ENCODE measurements at regions not wholly inside any gene's neighbourhood (a gene's known extent, or its start where the extent isn't known, plus 50 kb on each side); places are given as distances from the start of the nearest gene placed in this dataset.

GRCh38 chr5:17425385-17426070 is 72.5 kb upstream of the TAF11L2 start:
- TF ChIP-seq, protein P1, sequence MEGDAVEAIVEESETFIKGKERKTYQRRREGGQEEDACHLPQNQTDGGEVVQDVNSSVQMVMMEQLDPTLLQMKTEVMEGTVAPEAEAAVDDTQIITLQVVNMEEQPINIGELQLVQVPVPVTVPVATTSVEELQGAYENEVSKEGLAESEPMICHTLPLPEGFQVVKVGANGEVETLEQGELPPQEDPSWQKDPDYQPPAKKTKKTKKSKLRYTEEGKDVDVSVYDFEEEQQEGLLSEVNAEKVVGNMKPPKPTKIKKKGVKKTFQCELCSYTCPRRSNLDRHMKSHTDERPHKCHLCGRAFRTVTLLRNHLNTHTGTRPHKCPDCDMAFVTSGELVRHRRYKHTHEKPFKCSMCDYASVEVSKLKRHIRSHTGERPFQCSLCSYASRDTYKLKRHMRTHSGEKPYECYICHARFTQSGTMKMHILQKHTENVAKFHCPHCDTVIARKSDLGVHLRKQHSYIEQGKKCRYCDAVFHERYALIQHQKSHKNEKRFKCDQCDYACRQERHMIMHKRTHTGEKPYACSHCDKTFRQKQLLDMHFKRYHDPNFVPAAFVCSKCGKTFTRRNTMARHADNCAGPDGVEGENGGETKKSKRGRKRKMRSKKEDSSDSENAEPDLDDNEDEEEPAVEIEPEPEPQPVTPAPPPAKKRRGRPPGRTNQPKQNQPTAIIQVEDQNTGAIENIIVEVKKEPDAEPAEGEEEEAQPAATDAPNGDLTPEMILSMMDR (conservative IDR thresholded peaks at IDR 0.05; ENCODE audit: low read depth, low read length): no peak
- no peak overlapping the region for H3K4me3 ChIP-seq (ENCODE audit: low read depth, low read length)
- DNase-seq (ENCODE audit: low read depth): no peak

DNA sequence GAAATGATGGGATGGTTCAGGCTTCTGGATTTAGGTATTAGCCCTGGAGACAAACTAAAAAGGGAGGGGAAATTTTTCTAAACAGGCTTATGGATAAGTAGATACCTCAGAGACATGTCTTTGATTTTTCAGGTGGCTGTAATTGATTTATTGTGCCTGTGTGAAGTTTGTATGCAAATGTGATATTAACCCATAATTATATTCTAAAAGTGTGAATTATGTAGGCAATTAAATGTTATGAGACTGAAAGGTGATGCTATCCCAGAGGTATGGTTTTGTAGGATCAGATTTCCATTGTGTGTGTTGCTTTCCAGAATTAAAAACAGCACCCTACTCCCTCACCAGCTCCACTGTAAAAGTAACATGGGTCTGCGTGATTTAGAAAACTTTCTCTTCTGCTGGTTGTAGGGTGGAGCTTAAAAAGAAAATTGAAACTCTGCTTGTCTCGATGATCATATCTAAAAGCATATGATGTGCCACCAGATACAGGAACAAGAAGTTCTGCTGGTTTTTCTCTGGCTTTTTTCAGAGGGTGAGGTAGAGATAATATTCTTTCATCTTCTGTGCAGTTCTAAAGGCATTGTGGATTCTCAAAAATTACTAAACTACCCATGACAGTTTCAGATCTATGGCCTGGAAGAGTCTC is 71.8 kb upstream of the TAF11L2 start:
- TF ChIP-seq, protein P1 (conservative IDR thresholded peaks at IDR 0.05; ENCODE audit: low read depth, low read length): no peak

GRCh38 chr5:17428176-17428800 is 69.7 kb upstream of the TAF11L2 start:
- DNase-seq (ENCODE audit: low read depth): no peak
- TF ChIP-seq, protein P1 (conservative IDR thresholded peaks at IDR 0.05; ENCODE audit: low read depth, low read length): no peak
- no peak overlapping the region for H3K4me3 ChIP-seq (ENCODE audit: low read depth, low read length)

More for the DNA sequence above, 71.8 kb upstream of the TAF11L2 start:
- H3K4me3 ChIP-seq (ENCODE audit: low read depth, low read length): no peak overlapping the region
- DNase-seq (ENCODE audit: low read depth): no peak

DNA sequence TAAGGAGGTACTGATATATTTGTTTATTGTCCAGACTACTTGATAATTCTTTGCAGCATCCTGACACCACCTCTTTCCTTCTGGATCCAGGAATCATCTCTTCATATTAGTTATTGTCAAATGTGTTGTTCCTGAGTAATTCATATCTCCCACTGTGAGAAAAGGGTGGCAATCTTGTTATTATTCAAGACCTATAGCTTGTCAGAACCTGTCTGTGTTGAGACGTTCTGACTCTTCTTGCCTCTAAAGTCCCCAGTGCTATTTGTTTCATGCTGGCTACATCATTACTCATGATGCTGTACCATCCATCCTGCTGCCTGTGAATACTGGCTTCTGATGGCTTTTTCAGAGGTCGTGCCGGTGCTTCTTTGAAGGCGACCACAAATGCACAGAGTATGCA is 68.7 kb upstream of the TAF11L2 start:
- DNase-seq (ENCODE audit: low read depth): no peak
- TF ChIP-seq, protein P1 (conservative IDR thresholded peaks at IDR 0.05; ENCODE audit: low read depth, low read length): no peak
- no peak overlapping the region for H3K4me3 ChIP-seq (ENCODE audit: low read depth, low read length)

DNA sequence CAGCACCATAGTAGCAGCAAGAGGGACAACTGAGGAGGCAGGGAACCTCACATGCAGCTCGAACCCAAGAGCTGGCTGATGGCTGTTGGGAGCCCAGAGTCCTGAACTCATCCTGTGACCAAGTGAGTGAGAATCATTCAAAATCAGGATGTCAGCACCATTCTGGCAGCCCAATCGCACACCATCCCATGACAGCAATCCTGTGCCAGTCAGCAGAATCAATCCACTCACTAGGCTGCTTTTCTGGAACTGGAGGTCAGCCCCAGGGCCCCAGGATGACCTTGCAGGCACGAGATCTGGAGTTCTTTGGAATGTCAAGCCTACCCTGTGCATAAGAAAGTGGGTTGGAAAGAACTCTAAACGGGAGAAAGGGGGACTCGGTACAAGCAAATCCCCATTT is 67.8 kb upstream of the TAF11L2 start:
- H3K4me3 ChIP-seq (ENCODE audit: low read depth, low read length): no peak overlapping the region
- TF ChIP-seq, protein P1 (conservative IDR thresholded peaks at IDR 0.05; ENCODE audit: low read depth, low read length): no peak

GRCh38 chr5:17431272-17432050 is 66.6 kb upstream of the TAF11L2 start:
- no peak for DNase-seq (ENCODE audit: low read depth)
- H3K4me3 ChIP-seq (ENCODE audit: low read depth, low read length): no peak overlapping the region
- TF ChIP-seq, protein P1 (conservative IDR thresholded peaks at IDR 0.05; ENCODE audit: low read depth, low read length): no peak

More for the DNA sequence above, 67.8 kb upstream of the TAF11L2 start:
- no peak for DNase-seq (ENCODE audit: low read depth)
